Parathyroid adenoma (tissue), 2 donors: ENCODE measurements at regions not wholly inside any gene's neighbourhood (a gene's known extent, or its start where the extent isn't known, plus 50 kb on each side); places are given as distances from the start of the nearest gene placed in this dataset.

Experiments
- H2AFZ ChIP-seq: fragments of 300-600 bp; sonication (generic); one replicate; pipeline ENCODE4 v1.7.0; 2017; ENCODE audit warnings: antibody characterized with exemption, mild to moderate bottlenecking
- H3K27ac ChIP-seq: fragments of 300-600 bp; sonication (generic); one replicate; pipeline ENCODE4 v1.7.0; 2017
- H3K27me3 ChIP-seq: fragments of 300-600 bp; sonication (generic); one replicate; pipeline ENCODE4 v1.7.0; 2017; ENCODE audit warnings: low read length; ENCODE audit not compliant: control insufficient read depth, insufficient read depth
- H3K36me3 ChIP-seq: fragments of 300-600 bp; sonication (generic); one replicate; pipeline ENCODE4 v1.7.0; 2017; ENCODE audit warnings: low read length; ENCODE audit not compliant: control insufficient read depth, insufficient read depth
- H3K4me1 ChIP-seq: fragments of 300-600 bp; sonication (generic); one replicate; pipeline ENCODE4 v1.7.0; 2017; ENCODE audit warnings: control low read depth
- H3K4me2 ChIP-seq: fragments of 300-600 bp; sonication (generic); one replicate; pipeline ENCODE4 v1.7.0; 2017; ENCODE audit warnings: low read length
- H3K4me3 ChIP-seq: fragments of 300-600 bp; sonication (generic); one replicate; pipeline ENCODE4 v1.7.0; 2017; ENCODE audit warnings: low read depth, low read length
- H3K79me2 ChIP-seq: fragments of 300-600 bp; sonication (generic); one replicate; pipeline ENCODE4 v1.7.0; 2017; ENCODE audit warnings: control low read depth
- H3K9ac ChIP-seq: fragments of 300-600 bp; sonication (generic); one replicate; pipeline ENCODE4 v1.7.0; 2017; ENCODE audit warnings: mild to moderate bottlenecking
- H3K9me3 ChIP-seq: fragments of 300-600 bp; sonication (generic); one replicate; pipeline ENCODE4 v1.7.0; 2017; ENCODE audit warnings: low read length; ENCODE audit not compliant: control insufficient read depth
- TF ChIP-seq, protein P1 (sequence below): fragments of 300-600 bp; sonication (generic); IDR thresholded peaks from one replicate; pipeline ENCODE4 v1.7.0; 2017; ENCODE audit warnings: antibody characterized with exemption, mild to moderate bottlenecking
- donor health status: primary hyperparathyroidism.

DNA sequence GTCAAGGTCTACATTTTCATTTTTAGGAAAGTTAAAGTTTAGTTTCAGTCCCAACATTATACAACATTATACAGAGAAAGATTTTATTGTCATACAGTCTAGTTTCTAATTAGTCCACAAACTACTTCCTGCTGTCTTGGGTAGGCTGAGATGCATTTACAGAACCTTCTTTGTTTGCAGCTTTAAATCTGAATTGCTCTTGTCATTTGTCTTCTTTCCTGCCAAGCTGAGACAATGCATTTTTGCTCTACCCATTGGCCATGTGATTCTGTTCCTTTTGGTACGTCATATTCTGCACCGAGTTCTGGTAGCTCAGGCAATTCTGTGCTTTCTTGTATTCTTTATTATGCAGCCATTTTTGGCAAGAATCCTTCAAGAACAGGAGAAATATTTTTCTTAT, 228.5 kb downstream of the ATP23 start:
- Histone ChIP-seq H3K4me1 (no peaks in the 10 kb centered on the region), H3K9me3 (no peaks in the 10 kb centered on the region), H3K79me2 (no peaks in the 10 kb centered on the region), H2AFZ (no peak overlapping the region), H3K4me3 (no peak overlapping the region), H3K27ac (no peak overlapping the region), H3K36me3 (no peaks in the 10 kb centered on the region), H3K4me2 (no peak overlapping the region), H3K27me3 (no peaks in the 10 kb centered on the region), H3K9ac (no peak overlapping the region)
- TF ChIP-seq, protein P1, sequence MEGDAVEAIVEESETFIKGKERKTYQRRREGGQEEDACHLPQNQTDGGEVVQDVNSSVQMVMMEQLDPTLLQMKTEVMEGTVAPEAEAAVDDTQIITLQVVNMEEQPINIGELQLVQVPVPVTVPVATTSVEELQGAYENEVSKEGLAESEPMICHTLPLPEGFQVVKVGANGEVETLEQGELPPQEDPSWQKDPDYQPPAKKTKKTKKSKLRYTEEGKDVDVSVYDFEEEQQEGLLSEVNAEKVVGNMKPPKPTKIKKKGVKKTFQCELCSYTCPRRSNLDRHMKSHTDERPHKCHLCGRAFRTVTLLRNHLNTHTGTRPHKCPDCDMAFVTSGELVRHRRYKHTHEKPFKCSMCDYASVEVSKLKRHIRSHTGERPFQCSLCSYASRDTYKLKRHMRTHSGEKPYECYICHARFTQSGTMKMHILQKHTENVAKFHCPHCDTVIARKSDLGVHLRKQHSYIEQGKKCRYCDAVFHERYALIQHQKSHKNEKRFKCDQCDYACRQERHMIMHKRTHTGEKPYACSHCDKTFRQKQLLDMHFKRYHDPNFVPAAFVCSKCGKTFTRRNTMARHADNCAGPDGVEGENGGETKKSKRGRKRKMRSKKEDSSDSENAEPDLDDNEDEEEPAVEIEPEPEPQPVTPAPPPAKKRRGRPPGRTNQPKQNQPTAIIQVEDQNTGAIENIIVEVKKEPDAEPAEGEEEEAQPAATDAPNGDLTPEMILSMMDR: no peak

DNA sequence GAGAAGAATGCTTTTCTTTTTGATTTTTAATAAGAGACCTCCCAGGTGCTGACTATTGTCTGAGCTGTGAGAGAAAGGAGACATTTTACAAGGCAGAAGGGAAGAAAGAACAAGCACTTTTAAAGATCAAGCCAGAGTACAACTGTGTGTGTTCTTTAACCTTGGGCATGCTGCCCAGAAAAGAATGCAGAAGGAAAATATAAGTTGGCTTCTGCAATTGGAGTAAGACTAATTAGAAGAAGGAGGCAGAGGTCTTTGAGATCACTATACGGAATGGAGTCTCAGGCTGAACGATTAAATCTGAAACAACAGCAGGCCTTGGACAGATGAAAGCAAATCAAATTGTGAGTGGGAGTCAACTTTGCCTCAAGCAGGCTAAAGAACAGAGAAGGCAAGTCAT, 230.5 kb downstream of the ATP23 start:
- H3K36me3 ChIP-seq: no peaks in the 10 kb centered on the region
- H3K4me1 ChIP-seq: no peaks in the 10 kb centered on the region
- no peaks in the 10 kb centered on the region for H3K9me3 ChIP-seq
- no peak overlapping the region for H2AFZ ChIP-seq
- no peak overlapping the region for H3K9ac ChIP-seq
- H3K27me3 ChIP-seq: no peaks in the 10 kb centered on the region
- H3K79me2 ChIP-seq: no peaks in the 10 kb centered on the region
- H3K27ac ChIP-seq: no peak overlapping the region
- no peak overlapping the region for H3K4me3 ChIP-seq
- H3K4me2 ChIP-seq: no peak overlapping the region
- TF ChIP-seq, protein P1: no peak

DNA sequence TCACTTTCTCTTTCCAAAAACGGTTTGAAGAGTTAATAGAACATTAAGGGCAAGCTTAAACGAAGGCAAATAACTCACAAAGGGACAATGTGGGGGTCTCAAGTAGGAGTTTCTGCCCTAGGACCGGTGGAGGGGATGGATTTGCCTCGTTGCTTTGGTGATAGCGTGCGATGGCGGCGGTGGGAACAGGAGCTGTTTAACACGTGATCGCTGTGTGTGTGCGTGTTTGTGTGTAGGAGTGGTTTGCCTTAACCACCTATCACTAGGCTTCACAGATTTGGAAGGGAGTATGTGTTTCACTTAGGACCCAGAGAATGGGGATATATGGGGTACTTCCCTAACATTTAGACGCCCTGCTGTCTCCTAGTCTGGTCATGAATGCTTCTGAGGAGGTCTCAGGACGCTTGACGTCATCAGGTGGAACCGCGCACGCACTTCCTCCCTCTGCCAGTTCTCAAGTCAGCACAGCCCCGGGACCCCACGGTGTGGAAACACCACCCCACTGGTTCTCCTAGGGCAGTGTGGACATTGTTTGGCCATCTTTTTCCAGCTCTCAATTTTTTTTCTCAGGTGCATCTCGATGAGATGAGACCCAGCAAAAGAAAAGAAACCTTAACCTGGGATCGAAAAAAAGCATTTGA, 231.2 kb downstream of the ATP23 start:
- no peaks in the 10 kb centered on the region for H3K27me3 ChIP-seq
- H3K4me2 ChIP-seq: no peak overlapping the region
- no peak overlapping the region for H3K9ac ChIP-seq
- no peak overlapping the region for H2AFZ ChIP-seq
- H3K4me1 ChIP-seq: no peaks in the 10 kb centered on the region
- H3K4me3 ChIP-seq: no peak overlapping the region
- TF ChIP-seq, protein P1: no peak
- H3K79me2 ChIP-seq: no peaks in the 10 kb centered on the region
- no peaks in the 10 kb centered on the region for H3K9me3 ChIP-seq
- no peak overlapping the region for H3K27ac ChIP-seq
- H3K36me3 ChIP-seq: no peaks in the 10 kb centered on the region

DNA sequence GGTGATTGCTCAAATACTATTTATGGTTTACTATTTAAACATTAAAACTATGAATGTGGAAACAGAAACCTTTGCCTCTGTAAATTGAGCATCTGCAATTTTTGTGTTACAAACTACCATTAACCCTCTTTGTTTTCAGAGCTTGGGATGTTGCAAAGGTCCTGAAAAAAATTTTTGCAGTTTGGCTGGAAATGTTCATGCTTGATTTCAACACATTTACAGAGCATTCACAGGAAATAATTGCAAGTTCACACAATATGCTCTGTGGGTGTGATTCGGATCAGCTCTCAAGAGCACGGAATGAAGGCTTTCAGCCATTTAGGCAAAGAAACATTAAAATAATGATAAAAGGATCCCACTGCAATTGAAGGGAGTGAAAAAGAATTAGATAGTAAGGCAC, 232.9 kb downstream of the ATP23 start:
- H2AFZ ChIP-seq: no peak overlapping the region
- no peaks in the 10 kb centered on the region for H3K79me2 ChIP-seq
- no peaks in the 10 kb centered on the region for H3K36me3 ChIP-seq
- no peaks in the 10 kb centered on the region for H3K27me3 ChIP-seq
- H3K4me1 ChIP-seq: no peaks in the 10 kb centered on the region
- TF ChIP-seq, protein P1: no peak
- H3K9ac ChIP-seq: no peak overlapping the region
- H3K9me3 ChIP-seq: no peaks in the 10 kb centered on the region
- H3K4me2 ChIP-seq: no peak overlapping the region
- no peak overlapping the region for H3K27ac ChIP-seq
- H3K4me3 ChIP-seq: no peak overlapping the region

DNA sequence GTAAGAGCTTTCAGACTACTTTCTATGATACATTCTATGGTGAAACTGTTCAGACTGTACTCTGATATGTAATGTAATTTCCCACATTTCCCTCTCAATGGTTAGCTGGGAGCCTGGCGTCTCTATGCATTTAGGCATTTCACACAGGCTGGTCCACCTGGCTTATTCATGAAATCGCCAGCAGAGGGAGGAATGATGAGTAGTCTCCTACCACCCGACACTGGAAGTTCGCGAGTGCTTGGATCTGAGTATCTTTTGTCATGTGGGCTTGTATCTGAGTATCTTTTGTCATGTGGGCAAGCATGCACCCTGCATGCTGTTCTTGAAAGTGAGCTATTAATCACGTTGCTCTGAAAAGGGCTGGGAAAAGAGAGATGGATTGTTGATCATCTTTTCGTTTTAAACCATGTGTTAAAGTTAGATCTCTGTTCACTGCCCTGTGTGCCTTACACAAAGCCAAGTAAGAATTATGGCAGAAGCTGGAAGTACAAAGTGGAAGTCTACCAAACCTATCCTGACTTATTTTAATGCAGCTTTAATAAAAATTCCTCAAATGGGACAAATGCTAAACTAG, 235.0 kb downstream of the ATP23 start:
- no peak overlapping the region for H3K27ac ChIP-seq
- no peaks in the 10 kb centered on the region for H3K27me3 ChIP-seq
- H3K79me2 ChIP-seq: no peaks in the 10 kb centered on the region
- H2AFZ ChIP-seq: no peak overlapping the region
- TF ChIP-seq, protein P1: no peak
- no peak overlapping the region for H3K4me3 ChIP-seq
- H3K9ac ChIP-seq: no peak overlapping the region
- no peaks in the 10 kb centered on the region for H3K36me3 ChIP-seq
- H3K4me1 ChIP-seq: no peaks in the 10 kb centered on the region
- no peak overlapping the region for H3K4me2 ChIP-seq
- no peaks in the 10 kb centered on the region for H3K9me3 ChIP-seq
